NCI-H2029 treated with DMSO at 0.1 percent for 48 hours (cell line): ENCODE measurements at regions not wholly inside any gene's neighbourhood (a gene's known extent, or its start where the extent isn't known, plus 50 kb on each side); places are given as distances from the start of the nearest gene placed in this dataset.

Experiments used
- DNase-seq: peaks from one replicate; lab custom pipeline; 2025; lab: John Stamatoyannopoulos, UW

DNA sequence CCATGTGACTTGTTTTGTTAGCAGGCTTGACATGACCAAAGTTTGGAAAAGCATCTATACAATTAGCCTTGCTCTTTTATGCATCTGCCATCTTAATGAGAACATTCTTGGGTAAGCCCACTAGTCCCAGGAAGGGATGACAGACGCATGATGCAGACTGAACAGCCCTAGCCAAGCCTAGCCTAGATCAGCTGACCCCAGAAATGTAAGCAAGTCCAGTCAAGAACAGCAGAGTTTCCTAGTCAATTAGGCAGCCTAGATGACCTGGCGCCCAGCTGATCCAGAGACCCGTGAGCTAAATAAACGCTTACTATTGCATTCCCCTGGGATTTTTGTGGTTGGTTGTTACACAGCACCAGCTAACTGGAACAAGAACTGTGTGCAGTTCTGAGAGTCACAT is 457.9 kb downstream of the BCOR start:
- no peak for DNase-seq

- no peak for DNase-seq
Measured at GRCh38 chrX:39640866-39641265, 456.9 kb downstream of the BCOR start.

DNA sequence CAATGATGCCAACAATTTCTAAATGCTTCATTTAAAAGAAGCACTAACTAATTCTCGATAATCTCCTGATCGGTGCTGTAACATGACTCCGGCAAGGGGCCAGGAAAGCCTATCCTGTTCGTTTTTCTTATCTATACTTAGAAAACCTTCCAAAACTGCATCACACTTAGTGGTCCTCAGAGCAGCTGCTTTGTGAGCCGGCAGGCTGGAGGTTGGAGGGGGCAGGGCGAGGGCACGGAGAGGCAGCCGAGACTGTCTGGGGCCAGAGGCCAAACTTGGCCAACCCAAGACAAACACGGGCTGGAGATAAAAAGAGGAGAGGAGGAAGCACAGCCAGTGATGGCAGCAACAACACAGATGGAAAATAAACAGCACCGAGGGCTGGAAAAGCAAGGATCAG is 455.7 kb downstream of the BCOR start:
- no peak for DNase-seq

DNA sequence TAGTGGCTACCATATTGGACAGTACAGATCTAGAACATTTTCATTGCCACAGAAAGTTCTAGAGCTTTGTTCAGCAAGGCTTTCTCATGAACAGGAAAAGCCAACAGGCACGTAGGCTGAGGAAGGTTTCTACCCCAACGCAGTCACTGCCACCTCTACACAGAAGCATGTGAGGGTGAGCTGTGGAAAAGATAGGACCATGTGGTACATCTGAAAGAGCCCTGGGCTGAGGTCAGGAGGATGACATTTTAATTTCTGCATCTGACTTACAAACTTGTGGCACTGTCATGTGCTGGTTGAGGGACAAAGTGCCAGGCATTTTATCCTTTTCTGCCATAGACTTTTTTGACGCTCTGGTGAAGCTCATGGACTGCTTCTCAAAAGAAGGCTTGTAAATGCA is 454.2 kb downstream of the BCOR start:
- DNase-seq, result no peak

DNA sequence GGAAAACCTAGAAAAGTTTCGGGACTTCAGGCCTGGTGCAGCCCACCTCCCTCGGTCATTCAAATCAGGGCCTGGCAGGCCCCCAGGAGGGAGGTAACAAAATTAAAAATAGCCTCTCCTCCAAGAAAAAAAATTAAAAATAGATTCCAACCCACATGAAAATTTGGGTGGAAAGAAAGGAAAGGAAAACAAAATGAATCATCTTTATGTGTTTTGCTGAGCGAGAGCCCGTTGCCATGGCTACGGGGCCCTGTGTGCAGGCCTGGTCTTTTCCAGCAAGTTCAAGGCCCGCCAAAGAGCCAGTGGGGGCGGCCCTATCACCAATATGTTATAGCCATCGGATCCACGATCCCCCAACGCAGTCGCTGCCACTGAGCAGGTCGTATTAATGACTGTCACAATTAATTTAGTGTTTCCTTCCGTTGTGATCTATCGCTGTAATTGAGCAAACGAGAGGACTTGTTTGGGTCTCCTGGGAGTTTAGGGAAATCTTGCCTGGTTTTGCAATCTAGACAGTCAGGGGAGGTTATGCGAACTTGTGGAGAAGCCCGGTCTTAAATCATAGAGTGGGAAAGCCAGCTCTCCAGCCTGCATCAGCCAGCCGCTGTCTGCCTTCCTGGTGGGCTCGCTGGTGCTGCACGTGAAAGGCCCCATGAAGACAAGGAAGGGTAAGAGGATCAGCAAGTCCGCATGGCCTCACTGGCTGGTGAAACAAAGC is 452.4 kb downstream of the BCOR start:
- no peak for DNase-seq

DNA sequence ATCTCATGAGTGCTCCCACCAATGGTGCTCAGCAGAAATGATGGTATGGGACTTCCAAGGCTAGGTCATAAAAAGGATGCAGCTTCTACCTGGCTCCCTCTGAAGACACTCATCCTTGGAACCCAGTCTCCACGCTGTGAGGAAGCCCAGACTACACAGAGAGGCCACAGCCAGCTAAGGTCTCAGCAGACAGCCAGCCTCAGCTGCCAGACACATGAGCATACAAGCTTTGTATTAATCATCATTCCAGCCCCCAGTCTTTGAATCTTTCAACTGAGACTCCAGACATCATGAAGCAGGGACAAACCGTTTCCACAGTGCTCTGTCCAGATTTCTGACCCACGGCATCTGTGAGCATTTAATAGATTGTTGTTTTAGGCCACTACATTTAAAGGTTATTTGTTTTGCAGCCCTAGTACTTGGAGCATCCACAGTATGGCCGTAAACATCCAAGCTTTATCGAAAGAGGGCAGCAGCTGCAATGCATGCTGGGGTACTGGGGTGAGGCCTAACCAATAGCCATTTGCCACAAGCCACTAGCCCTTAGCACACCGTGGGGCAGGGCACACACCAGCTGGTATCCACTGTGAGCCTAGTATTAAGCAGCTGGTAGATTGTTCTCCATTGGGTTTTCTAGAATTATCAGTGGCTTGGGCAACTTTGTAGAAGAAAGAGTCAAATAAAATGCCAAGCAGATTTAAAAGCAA is 449.1 kb downstream of the BCOR start:
- no peak for DNase-seq

- no peak for DNase-seq
Measured at GRCh38 chrX:39650768-39651347, 446.9 kb downstream of the BCOR start.

- DNase-seq, result no peak
Measured at GRCh38 chrX:39652336-39652735, 445.4 kb downstream of the BCOR start.

- DNase-seq, result no peak
Measured at GRCh38 chrX:39653691-39654090, 444.1 kb downstream of the BCOR start.

GRCh38 chrX:39654183-39654925 is 443.4 kb downstream of the BCOR start:
- no peak for DNase-seq

GRCh38 chrX:39654952-39655351 is 442.8 kb downstream of the BCOR start:
- no peak for DNase-seq

GRCh38 chrX:39661116-39661907 is 436.4 kb downstream of the BCOR start:
- no peak for DNase-seq

DNA sequence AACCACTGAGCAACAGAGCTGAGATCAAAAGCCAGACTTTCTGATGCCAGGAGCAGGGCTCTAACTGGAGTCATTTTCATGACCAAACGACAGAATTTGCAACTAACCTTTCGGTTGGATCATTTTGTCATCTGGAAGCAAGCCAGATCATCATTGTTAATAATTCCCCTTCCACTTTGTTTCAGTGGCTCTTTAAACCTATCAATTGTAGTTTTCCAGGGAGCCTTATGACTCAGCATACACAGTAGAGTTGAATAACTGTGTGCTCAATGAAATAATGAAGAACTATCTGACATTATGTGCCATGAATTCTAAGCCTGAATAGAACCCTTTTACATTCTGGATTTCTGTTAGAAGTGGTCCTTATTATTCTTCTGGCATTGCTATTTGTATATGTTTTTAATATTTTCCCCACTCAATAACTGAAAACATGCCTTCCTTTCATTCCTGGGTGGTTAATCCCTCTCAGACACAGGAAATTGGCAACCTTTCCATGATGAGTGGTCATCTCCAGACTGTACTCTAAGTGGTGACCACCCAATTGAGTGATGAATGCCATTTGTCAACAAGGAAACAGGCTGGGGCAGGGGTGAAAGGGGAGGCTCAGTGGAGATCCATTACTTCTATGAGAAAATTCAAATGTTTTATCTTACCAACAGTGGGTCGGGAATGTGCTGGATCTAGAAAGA is 431.8 kb downstream of the BCOR start:
- no peak for DNase-seq

- no peak for DNase-seq
Measured at GRCh38 chrX:39667191-39667590, 430.6 kb downstream of the BCOR start.

DNA sequence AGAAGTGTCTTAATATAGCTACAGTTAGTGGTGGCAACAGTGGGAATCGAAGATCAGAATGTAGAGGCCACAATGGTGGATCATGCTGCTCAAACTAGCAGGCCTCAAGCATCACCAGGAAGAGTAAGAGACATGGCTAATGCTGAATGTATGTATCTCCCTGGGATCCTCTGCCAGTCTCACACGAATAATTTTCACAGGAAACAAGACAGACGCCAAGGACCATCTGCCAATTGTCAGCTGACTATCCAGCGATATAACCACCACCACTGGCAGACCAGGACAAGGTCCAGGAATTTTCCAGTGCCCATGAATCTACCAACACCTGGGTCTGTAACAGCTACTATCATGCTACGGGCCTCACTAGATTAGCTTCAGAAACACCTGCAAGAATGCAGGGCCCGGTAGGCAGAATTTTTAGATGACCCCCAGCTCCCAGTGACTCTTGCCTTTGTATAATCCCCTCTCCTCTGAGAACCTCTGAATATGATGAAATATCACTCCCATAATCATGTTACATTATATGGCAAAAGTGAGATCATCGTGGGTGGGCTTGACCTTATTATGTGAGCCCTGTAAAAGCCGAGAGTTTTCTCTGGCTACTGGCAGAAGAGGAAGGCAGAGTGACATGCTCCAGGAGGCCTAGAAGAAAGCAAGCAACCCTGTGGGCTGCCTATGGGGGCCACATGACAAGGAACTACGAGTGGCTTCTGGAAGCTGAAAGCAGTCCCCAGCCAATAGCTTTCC is 429.8 kb downstream of the BCOR start:
- no peak for DNase-seq

DNA sequence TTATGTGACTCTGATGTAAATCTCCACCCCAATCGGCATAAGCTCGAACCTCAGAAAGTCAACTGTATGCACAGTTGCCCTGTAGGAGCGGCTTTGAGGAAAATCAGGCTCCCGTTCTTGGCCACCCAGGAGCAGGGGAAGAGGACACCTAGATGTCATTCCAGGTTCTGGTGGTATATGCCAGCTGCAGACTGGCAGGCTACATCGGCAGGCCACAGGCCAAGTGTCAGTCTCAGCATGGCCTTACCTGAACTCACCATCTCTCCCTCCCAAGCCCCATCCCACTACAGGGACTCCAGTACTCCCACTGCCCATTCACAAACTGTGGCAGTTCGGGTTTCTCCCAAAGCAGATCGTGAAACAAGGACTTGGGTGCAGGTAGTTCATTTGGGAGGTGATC is 428.1 kb downstream of the BCOR start:
- no peak for DNase-seq

DNA sequence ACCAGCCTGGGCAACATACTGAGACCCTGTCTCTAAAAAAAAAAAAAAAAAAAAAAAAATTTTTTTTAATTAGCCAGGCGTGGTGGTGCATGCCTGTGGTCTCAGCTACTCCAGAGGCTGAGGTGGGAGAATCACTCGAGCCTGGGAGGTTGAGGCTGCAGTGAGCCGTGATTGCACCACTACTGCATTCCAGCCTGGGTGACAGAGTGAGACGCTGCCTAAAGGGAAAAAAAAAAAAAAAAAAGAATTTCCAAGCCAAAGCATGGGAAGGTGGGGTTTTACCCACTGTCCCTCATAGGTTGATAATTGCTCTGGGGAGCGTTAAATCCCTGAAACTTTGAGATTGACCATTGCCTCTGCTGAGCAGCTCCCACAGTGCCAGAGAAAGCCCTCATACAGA is 427.5 kb downstream of the BCOR start:
- no peak for DNase-seq

GRCh38 chrX:39672405-39672804 is 425.4 kb downstream of the BCOR start:
- DNase-seq, result no peak

GRCh38 chrX:39674490-39675161 is 423.1 kb downstream of the BCOR start:
- no peak for DNase-seq

DNA sequence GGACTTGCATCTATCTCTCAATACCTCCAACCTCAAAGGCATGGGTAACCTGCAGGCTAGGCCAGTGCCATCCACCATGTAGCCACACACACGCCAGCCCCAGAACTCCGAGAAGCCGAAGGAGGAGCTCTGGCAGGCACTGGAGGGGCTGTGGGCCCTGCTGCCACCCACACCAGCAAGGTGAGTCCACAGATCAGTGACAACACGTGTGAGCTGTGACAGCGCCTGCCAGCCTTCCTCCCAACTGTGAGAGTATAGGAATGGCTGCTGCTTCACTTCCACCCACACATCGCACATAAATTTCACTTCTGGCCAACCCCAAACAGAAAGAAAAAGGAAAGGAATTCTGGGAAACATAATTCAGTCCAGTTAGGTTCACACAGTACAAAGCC is 422.6 kb downstream of the BCOR start:
- no peak for DNase-seq
